ENCODE measurements at regions not wholly inside any gene's neighbourhood (a gene's known extent, or its start where the extent isn't known, plus 50 kb on each side); places are given as distances from the start of the nearest gene placed in this dataset.

DNA sequence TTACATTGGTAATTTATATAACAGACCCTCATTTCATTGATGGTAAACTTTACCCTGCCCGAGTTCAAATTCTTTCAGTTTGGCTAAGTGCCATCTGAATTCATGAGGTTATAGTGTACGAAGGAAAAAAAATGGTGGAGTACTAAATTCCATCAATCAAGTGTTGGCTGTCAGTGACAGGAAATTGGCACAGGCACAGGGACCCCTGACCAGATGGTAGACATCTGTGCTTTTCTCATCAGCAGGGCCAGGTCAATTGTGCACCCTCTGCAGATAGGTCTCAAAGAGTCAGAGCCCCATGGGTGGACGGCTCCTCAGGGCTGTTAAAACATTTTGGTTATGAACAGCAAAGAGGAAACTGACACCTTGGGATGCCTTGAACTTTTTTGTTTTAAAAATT, 439.2 kb downstream of the SETBP1 start:
- no peaks in the 10 kb centered on the region for H3K4me1 ChIP-seq
- no peaks in the 10 kb centered on the region for H3K9me3 ChIP-seq
- DNase-seq (no peak), ATAC-seq (no peak)
- TF ChIP-seq POLR2A (IDR thresholded peaks at IDR 0.05), result no peak
- TF ChIP-seq, protein P1, sequence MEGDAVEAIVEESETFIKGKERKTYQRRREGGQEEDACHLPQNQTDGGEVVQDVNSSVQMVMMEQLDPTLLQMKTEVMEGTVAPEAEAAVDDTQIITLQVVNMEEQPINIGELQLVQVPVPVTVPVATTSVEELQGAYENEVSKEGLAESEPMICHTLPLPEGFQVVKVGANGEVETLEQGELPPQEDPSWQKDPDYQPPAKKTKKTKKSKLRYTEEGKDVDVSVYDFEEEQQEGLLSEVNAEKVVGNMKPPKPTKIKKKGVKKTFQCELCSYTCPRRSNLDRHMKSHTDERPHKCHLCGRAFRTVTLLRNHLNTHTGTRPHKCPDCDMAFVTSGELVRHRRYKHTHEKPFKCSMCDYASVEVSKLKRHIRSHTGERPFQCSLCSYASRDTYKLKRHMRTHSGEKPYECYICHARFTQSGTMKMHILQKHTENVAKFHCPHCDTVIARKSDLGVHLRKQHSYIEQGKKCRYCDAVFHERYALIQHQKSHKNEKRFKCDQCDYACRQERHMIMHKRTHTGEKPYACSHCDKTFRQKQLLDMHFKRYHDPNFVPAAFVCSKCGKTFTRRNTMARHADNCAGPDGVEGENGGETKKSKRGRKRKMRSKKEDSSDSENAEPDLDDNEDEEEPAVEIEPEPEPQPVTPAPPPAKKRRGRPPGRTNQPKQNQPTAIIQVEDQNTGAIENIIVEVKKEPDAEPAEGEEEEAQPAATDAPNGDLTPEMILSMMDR (IDR thresholded peaks at IDR 0.05 in 4 of 5, conservative IDR thresholded peaks at IDR 0.05 in 1 of 5), result no peak
- in situ Hi-C loops (cut with MboI; ENCODE audit: low sequenced_read_pairs in 4 of 4) (no loop called here), intact Hi-C loops (cut with DNase I; ENCODE audit: low total_unique reads) (no loop called here)
- no peaks in the 10 kb centered on the region for H3K27me3 ChIP-seq
- H3K27ac ChIP-seq, result no peak overlapping the region
- H3K4me3 ChIP-seq, result no peak overlapping the region
- no peaks in the 10 kb centered on the region for H3K36me3 ChIP-seq

DNA sequence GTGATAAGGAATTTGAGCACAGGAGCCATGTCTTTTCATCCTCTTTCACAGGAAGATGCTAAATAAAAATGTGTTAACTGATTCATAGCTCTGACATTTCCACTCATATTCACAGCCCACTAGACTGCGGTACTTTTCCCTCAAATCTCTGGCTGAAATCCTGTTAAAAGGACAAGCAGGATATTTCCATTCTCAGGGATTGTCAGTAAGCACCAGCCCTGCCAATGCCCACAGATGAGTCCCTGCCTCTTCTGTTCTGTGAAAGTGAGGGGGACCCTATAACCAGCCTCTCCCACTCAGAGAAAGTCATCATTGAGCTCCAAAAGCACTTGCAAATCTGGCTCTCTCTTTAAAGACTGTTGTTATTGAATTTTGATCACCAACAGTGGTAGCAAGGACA, 440.5 kb downstream of the SETBP1 start:
- ATAC-seq (no peak), DNase-seq (no peak)
- Histone ChIP-seq H3K36me3 (no peaks in the 10 kb centered on the region), H3K4me3 (no peak overlapping the region), H3K27ac (no peak overlapping the region), H3K27me3 (no peaks in the 10 kb centered on the region), H3K9me3 (no peaks in the 10 kb centered on the region), H3K4me1 (no peaks in the 10 kb centered on the region)
- in situ Hi-C loops (cut with MboI; ENCODE audit: low sequenced_read_pairs in 4 of 4) (no loop called here), intact Hi-C loops (cut with DNase I; ENCODE audit: low total_unique reads) (no loop called here)
- TF ChIP-seq, protein P1 (IDR thresholded peaks at IDR 0.05 in 4 of 5, conservative IDR thresholded peaks at IDR 0.05 in 1 of 5), result no peak
- TF ChIP-seq POLR2A (IDR thresholded peaks at IDR 0.05), result no peak

DNA sequence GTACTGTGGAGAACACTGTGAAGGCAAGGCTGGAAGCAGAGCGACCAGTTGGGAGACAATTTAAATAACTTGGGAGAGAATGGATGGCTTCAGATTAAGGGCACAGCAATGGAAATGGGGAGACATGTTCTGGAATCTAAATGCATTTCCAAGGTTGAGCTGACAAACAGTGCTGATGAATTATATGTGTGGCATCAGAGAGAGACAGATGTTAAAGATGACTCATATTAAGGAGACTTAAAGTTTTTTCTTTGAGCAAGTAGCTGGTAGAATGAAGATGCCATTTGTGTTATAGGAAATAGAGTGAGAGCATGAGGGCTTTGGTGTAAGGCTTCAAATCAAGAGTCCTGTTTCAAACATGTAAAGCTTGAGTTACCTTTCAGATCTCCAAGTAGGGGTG, 441.8 kb downstream of the SETBP1 start:
- Histone ChIP-seq H3K4me3 (no peak overlapping the region), H3K27ac (no peak overlapping the region), H3K27me3 (no peaks in the 10 kb centered on the region), H3K4me1 (no peaks in the 10 kb centered on the region), H3K9me3 (no peaks in the 10 kb centered on the region), H3K36me3 (no peaks in the 10 kb centered on the region)
- TF ChIP-seq, protein P1 (IDR thresholded peaks at IDR 0.05 in 4 of 5, conservative IDR thresholded peaks at IDR 0.05 in 1 of 5), result no peak
- no peak for TF ChIP-seq POLR2A (IDR thresholded peaks at IDR 0.05)
- no peak for DNase-seq
- intact Hi-C loops (cut with DNase I; ENCODE audit: low total_unique reads) (no loop called here), in situ Hi-C loops (cut with MboI; ENCODE audit: low sequenced_read_pairs in 4 of 4) (no loop called here)
- no peak for ATAC-seq

DNA sequence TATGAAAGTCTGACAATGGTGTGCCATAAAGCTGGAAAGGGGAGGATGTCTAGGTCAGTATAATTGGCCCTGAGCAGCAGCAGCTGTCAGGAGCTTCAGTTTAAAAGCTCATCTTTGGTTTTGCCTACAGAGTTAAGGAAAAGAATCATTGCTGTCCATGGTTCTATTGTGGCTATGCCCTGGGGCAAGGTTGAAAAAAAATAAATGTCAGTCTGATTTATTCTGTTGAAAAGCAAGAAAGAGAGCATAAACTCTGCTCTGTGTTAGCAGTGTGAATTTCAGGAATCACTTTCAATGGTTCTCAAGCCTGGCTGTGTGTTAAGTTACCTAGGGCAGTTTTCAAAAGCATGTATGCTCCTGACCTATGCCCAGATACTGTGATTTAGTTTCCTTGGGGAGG, 446.7 kb downstream of the SETBP1 start:
- H3K36me3 ChIP-seq, result no peaks in the 10 kb centered on the region
- no peak overlapping the region for H3K4me3 ChIP-seq
- intact Hi-C loops (cut with DNase I; ENCODE audit: low total_unique reads), result no loop called here
- TF ChIP-seq POLR2A (IDR thresholded peaks at IDR 0.05), result no peak
- TF ChIP-seq, protein P1 (IDR thresholded peaks at IDR 0.05 in 4 of 5, conservative IDR thresholded peaks at IDR 0.05 in 1 of 5), result no peak
- no peaks in the 10 kb centered on the region for H3K27me3 ChIP-seq
- no peaks in the 10 kb centered on the region for H3K4me1 ChIP-seq
- no peak for ATAC-seq
- no peak for DNase-seq
- in situ Hi-C loops (cut with MboI; ENCODE audit: low sequenced_read_pairs in 4 of 4), result no loop called here
- no peaks in the 10 kb centered on the region for H3K9me3 ChIP-seq
- H3K27ac ChIP-seq, result no peak overlapping the region

DNA sequence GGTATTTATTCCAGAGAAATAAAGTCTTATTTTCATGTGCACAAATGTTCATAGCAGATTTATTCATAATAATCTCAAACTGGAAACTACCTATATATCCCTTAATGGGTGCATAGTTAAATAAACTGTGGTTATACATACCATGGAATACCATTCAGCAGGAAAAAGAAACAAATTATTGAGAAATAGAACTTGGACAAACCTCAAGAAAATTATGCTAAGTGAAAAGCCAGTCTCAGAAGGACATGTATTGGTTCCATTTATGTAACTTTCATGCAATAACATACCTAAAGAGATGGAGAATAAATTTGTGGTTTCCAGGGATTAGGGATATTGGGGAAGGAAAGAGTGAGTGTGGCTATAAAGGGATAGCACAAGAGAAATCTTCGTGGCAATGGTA, 452.6 kb downstream of the SETBP1 start:
- DNase-seq (no peak), ATAC-seq (no peak)
- H3K4me1 ChIP-seq, result no peaks in the 10 kb centered on the region
- no peaks in the 10 kb centered on the region for H3K36me3 ChIP-seq
- TF ChIP-seq POLR2A (IDR thresholded peaks at IDR 0.05), result no peak
- TF ChIP-seq, protein P1 (IDR thresholded peaks at IDR 0.05 in 4 of 5, conservative IDR thresholded peaks at IDR 0.05 in 1 of 5), result no peak
- no peaks in the 10 kb centered on the region for H3K27me3 ChIP-seq
- in situ Hi-C loops (cut with MboI; ENCODE audit: low sequenced_read_pairs in 4 of 4), result no loop called here
- intact Hi-C loops (cut with DNase I; ENCODE audit: low total_unique reads), result loop anchor here (5.0 kb wide), 1 partner anchor 1199 kb away; a partner anchor contains a TSS
- no peak overlapping the region for H3K27ac ChIP-seq
- no peaks in the 10 kb centered on the region for H3K9me3 ChIP-seq
- no peak overlapping the region for H3K4me3 ChIP-seq
